Sigmoid colon (tissue), 4 donors: ENCODE measurements at regions not wholly inside any gene's neighbourhood (a gene's known extent, or its start where the extent isn't known, plus 50 kb on each side); places are given as distances from the start of the nearest gene placed in this dataset.

Source experiments
- POLR2A ChIP-seq, 2 donors: fragments of 450-650 bp; IDR thresholded peaks; one replicate each; pipeline ENCODE4 v1.6.1; 2016; ENCODE audit warnings: antibody characterized with exemption in 2 of 2, mild to moderate bottlenecking in 2 of 2, moderate library complexity in 2 of 2
- POLR2AphosphoS5 ChIP-seq, 4 donors: sonication (generic); formaldehyde crosslinking; IDR thresholded peaks; one replicate each; pipeline ENCODE4 v1.6.1; 2017; ENCODE audit warnings: antibody characterized with exemption in 4 of 4
- TF ChIP-seq, protein P1 (sequence below), 4 experiments: fragments of 450-650 bp in 3 of 4; fragments of 200-600 bp in 1 of 4; IDR thresholded peaks; one replicate each; pipeline ENCODE4 v1.5.1; 2016 to 2019; ENCODE audit warnings: antibody characterized with exemption in 4 of 4, mild to moderate bottlenecking in 3 of 4, moderate library complexity in 2 of 4

DNA sequence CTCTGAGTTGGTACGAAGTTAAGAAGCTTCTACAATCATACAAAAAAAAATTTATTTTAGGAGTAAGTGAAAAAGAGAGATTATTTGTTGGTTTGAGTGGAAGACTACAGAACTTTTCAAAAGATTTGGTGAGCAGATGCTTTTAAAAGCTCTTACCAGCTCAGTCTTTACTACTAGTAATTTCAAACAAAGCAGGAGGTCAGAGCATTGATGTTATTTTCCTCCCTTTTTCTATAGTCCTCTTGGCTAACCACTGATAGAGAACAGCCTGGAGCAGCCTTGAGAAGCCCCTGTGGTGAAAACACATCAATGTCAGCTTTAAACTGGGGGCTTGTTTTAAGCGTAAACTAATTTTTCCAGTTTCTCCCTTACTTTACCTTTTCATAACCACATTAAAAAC, 559.3 kb upstream of the CDH2 start:
- TF ChIP-seq, protein P1, sequence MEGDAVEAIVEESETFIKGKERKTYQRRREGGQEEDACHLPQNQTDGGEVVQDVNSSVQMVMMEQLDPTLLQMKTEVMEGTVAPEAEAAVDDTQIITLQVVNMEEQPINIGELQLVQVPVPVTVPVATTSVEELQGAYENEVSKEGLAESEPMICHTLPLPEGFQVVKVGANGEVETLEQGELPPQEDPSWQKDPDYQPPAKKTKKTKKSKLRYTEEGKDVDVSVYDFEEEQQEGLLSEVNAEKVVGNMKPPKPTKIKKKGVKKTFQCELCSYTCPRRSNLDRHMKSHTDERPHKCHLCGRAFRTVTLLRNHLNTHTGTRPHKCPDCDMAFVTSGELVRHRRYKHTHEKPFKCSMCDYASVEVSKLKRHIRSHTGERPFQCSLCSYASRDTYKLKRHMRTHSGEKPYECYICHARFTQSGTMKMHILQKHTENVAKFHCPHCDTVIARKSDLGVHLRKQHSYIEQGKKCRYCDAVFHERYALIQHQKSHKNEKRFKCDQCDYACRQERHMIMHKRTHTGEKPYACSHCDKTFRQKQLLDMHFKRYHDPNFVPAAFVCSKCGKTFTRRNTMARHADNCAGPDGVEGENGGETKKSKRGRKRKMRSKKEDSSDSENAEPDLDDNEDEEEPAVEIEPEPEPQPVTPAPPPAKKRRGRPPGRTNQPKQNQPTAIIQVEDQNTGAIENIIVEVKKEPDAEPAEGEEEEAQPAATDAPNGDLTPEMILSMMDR (IDR thresholded peaks at IDR 0.05): no peak
- no peak for TF ChIP-seq POLR2AphosphoS5 (IDR thresholded peaks at IDR 0.05)
- no peak for TF ChIP-seq POLR2A (IDR thresholded peaks at IDR 0.05)
